GM12875 (cell line): ENCODE measurements at regions not wholly inside any gene's neighbourhood (a gene's known extent, or its start where the extent isn't known, plus 50 kb on each side); places are given as distances from the start of the nearest gene placed in this dataset.

ENCODE experiments used
- H3K4me3 ChIP-seq: one replicate; pipeline ENCODE4 v1.5.1; 2011; ENCODE audit warnings: low read depth, low read length, control low read depth
- CTCF ChIP-seq: IDR thresholded peaks from 2 replicates; pipeline ENCODE4 v1.5.1; 2011; ENCODE audit warnings: low read depth, mild to moderate bottlenecking, control low read depth, inconsistent platforms, low read length, moderate library complexity, borderline replicate concordance; ENCODE audit not compliant: insufficient read depth

GRCh38 chr16:74101379-74102137 lies 195.1 kb upstream of the PSMD7 start:
- TF ChIP-seq CTCF: no peak
- no peak overlapping the region for H3K4me3 ChIP-seq

- H3K4me3 ChIP-seq: no peak overlapping the region
- TF ChIP-seq CTCF: no peak
Measured at GRCh38 chr16:74100395-74101326, 196.0 kb upstream of the PSMD7 start.

- no peak overlapping the region for H3K4me3 ChIP-seq
- TF ChIP-seq CTCF: no peak
Measured at GRCh38 chr16:74099530-74099929, 197.1 kb upstream of the PSMD7 start.

- no peak for TF ChIP-seq CTCF
- H3K4me3 ChIP-seq: no peak overlapping the region
Measured at GRCh38 chr16:74094962-74095361, 201.7 kb upstream of the PSMD7 start.

GRCh38 chr16:74094514-74094913 lies 202.1 kb upstream of the PSMD7 start:
- H3K4me3 ChIP-seq: no peak overlapping the region
- no peak for TF ChIP-seq CTCF

GRCh38 chr16:74092336-74092735 lies 204.3 kb upstream of the PSMD7 start:
- no peak for TF ChIP-seq CTCF
- no peak overlapping the region for H3K4me3 ChIP-seq
